GM23338 (cell line): ENCODE measurements at regions not wholly inside any gene's neighbourhood (a gene's known extent, or its start where the extent isn't known, plus 50 kb on each side); places are given as distances from the start of the nearest gene placed in this dataset.

Source experiments
- ATAC-seq: fragments of 200-7000 bp; cut with Tn5 transposase; 3 replicates; pipeline ENCODE4 v1.9.1; 2020
- DNase-seq: peaks from one replicate; pipeline ENCODE4 v3.0.0-alpha.2; 2015; ENCODE audit warnings: low spot score
- H2AFZ ChIP-seq: fragments of 200-600 bp; sonication (generic); 2 replicates; pipeline ENCODE4 v1.8.0; 2016; ENCODE audit warnings: antibody characterized with exemption, mild to moderate bottlenecking, moderate library complexity
- H3F3A ChIP-seq: fragments of 200-600 bp; sonication (generic); replicated peaks from 2 replicates; pipeline ENCODE4 v1.8.0; 2017; ENCODE audit warnings: antibody characterized with exemption, mixed run types, low read depth
- H3K27ac ChIP-seq: fragments of 200-600 bp; sonication (generic); 2 replicates; pipeline ENCODE4 v1.6.1; 2016; ENCODE audit warnings: low read depth
- H3K27me3 ChIP-seq: fragments of 200-600 bp; sonication (generic); 2 replicates; pipeline ENCODE4 v1.8.0; 2016; ENCODE audit warnings: mild to moderate bottlenecking, mixed run types, moderate library complexity; ENCODE audit not compliant: insufficient read depth
- H3K36me3 ChIP-seq: fragments of 200-600 bp; sonication (generic); 2 replicates; pipeline ENCODE4 v1.8.0; 2016; ENCODE audit warnings: mild to moderate bottlenecking; ENCODE audit not compliant: insufficient read depth
- H3K4me1 ChIP-seq: fragments of 200-600 bp; sonication (generic); 2 replicates; pipeline ENCODE4 v1.8.0; 2016; ENCODE audit warnings: mild to moderate bottlenecking, moderate library complexity; ENCODE audit not compliant: insufficient read depth
- H3K4me2 ChIP-seq: fragments of 200-600 bp; sonication (generic); 2 replicates; pipeline ENCODE4 v1.7.1; 2017; ENCODE audit warnings: mixed run types
- H3K4me3 ChIP-seq: fragments of 200-600 bp; sonication (generic); 2 replicates; pipeline ENCODE4 v1.6.1; 2016; ENCODE audit warnings: mixed run types
- H3K79me2 ChIP-seq: fragments of 200-600 bp; sonication (generic); replicated peaks from 2 replicates; pipeline ENCODE4 v1.8.0; 2017; ENCODE audit warnings: mild to moderate bottlenecking; ENCODE audit not compliant: insufficient read depth
- H3K9me2 ChIP-seq: fragments of 200-600 bp; sonication (generic); 2 replicates; pipeline ENCODE4 v1.8.0; 2017; ENCODE audit not compliant: insufficient read depth
- H4K20me1 ChIP-seq: fragments of 200-600 bp; sonication (generic); replicated peaks from 2 replicates; pipeline ENCODE4 v1.8.0; 2017; ENCODE audit warnings: mild to moderate bottlenecking; ENCODE audit not compliant: insufficient read depth
- H3K27ac Mint-ChIP-seq: 2 replicates; pipeline ENCODE4 v1.8.0; 2020; ENCODE audit warnings: inconsistent platforms, mild to moderate bottlenecking, moderate library complexity, mixed read lengths
- H3K27me3 Mint-ChIP-seq: 3 replicates; pipeline ENCODE4 v1.8.0; 2022; ENCODE audit warnings: low read depth, mild to moderate bottlenecking, moderate library complexity, mixed read lengths, inconsistent platforms; ENCODE audit not compliant: insufficient read depth, poor library complexity
- H3K36me3 Mint-ChIP-seq: 3 replicates; pipeline ENCODE4 v1.8.0; 2021; ENCODE audit warnings: low read depth, mild to moderate bottlenecking, inconsistent platforms, moderate library complexity, mixed read lengths
- H3K4me1 Mint-ChIP-seq: 3 replicates; pipeline ENCODE4 v1.8.0; 2020; ENCODE audit warnings: mild to moderate bottlenecking, inconsistent platforms, mixed read lengths
- H3K4me3 Mint-ChIP-seq: 3 replicates; pipeline ENCODE4 v1.8.0; 2021; ENCODE audit warnings: moderate library complexity, mild to moderate bottlenecking, inconsistent platforms, mixed read lengths
- H3K9me3 Mint-ChIP-seq: 3 replicates; pipeline ENCODE4 v1.8.0; 2020; ENCODE audit warnings: moderate library complexity, mild to moderate bottlenecking, inconsistent platforms, mixed read lengths
- CREB1 ChIP-seq: fragments of 250-450 bp; sonication (Bioruptor Pico); IDR thresholded peaks from 2 replicates; pipeline ENCODE4 v1.5.0; 2020; ENCODE audit warnings: low read depth, mild to moderate bottlenecking, moderate library complexity
- CTCF ChIP-seq, 2 experiments: fragments of 200-600 bp in 1 of 2; sonication (generic) in 1 of 2; conservative IDR thresholded peaks; 2 replicates each; pipeline versions ENCODE4 v1.5.1 to v1.6.1; 2016 to 2017; ENCODE audit warnings: antibody characterized with exemption in 2 of 2, low read depth in 2 of 2, mild to moderate bottlenecking in 2 of 2, moderate library complexity in 1 of 2
- ETS1 ChIP-seq: IDR thresholded peaks from 2 replicates; pipeline ENCODE4 v1.6.1; 2016; ENCODE audit warnings: antibody characterized with exemption
- EZH2 ChIP-seq: fragments of 200-600 bp; sonication (generic); IDR thresholded peaks from one replicate; pipeline ENCODE4 v1.8.0; 2017; ENCODE audit warnings: antibody characterized with exemption, mild to moderate bottlenecking, low read depth; ENCODE audit not compliant: unreplicated experiment
- EZH2phosphoT487 ChIP-seq: fragments of 200-600 bp; sonication (generic); IDR thresholded peaks from one replicate; pipeline ENCODE4 v1.8.1; 2018; ENCODE audit warnings: antibody characterized with exemption; ENCODE audit not compliant: unreplicated experiment
- JUNB ChIP-seq: IDR thresholded peaks from one replicate; pipeline ENCODE4 v1.6.1; 2016; ENCODE audit warnings: antibody characterized with exemption; ENCODE audit not compliant: unreplicated experiment
- NANOG ChIP-seq: IDR thresholded peaks from 2 replicates; pipeline ENCODE4 v1.6.1; 2016; ENCODE audit warnings: antibody characterized with exemption, borderline replicate concordance
- POLR2AphosphoS5 ChIP-seq: IDR thresholded peaks from 2 replicates; pipeline ENCODE4 v1.6.1; 2016; ENCODE audit warnings: antibody characterized with exemption, low read depth
- REST ChIP-seq: IDR thresholded peaks from one replicate; pipeline ENCODE4 v1.6.1; 2018; ENCODE audit warnings: antibody characterized with exemption; ENCODE audit not compliant: unreplicated experiment
- STAT1 ChIP-seq: IDR thresholded peaks from one replicate; pipeline ENCODE4 v1.6.1; 2016; ENCODE audit warnings: antibody characterized with exemption; ENCODE audit not compliant: unreplicated experiment
- ZNF114 ChIP-seq: fragments of 250-450 bp; sonication (Bioruptor Pico); IDR thresholded peaks from 2 replicates; pipeline ENCODE4 v1.5.0; 2020; ENCODE audit warnings: mild to moderate bottlenecking, moderate library complexity
- ZNF331 ChIP-seq: fragments of 250-450 bp; sonication (Bioruptor Pico); IDR thresholded peaks from 2 replicates; pipeline ENCODE4 v1.5.0; 2020; ENCODE audit warnings: low read depth, mild to moderate bottlenecking, moderate library complexity
- ZNF462 ChIP-seq: fragments of 250-450 bp; sonication (Bioruptor Pico); IDR thresholded peaks from 2 replicates; pipeline ENCODE4 v1.5.0; 2020; ENCODE audit warnings: mild to moderate bottlenecking, moderate library complexity

- no peak overlapping the region for H3K4me3 ChIP-seq
- no peak overlapping the region for H3K27ac Mint-ChIP-seq
These were observed 98.4 kb upstream of the STXBP5 start for GRCh38 chr6:147105786-147106185.

More at GRCh38 chr6:147105786-147106185, 98.4 kb upstream of the STXBP5 start:
- no peaks in the 10 kb centered on the region for H3K9me3 Mint-ChIP-seq
- H3K36me3 Mint-ChIP-seq = no peaks in the 10 kb centered on the region
- H2AFZ ChIP-seq = no peak overlapping the region
- no peaks in the 10 kb centered on the region for H3K9me2 ChIP-seq
- TF ChIP-seq NANOG (no peak), POLR2AphosphoS5 (no peak), ZNF331 (CRISPR knock-in tag) (no peak), EZH2 (no peak), JUNB (no peak), ZNF462 (CRISPR knock-in tag) (no peak), EZH2phosphoT487 (no peak), REST (no peak), CTCF (conservative IDR thresholded peaks at IDR 0.05; ENCODE audit: low read depth in 2 of 2) (no peak), CREB1 (CRISPR knock-in tag) (no peak), ZNF114 (CRISPR knock-in tag) (no peak), STAT1 (no peak), ETS1 (no peak)
- no peaks in the 10 kb centered on the region for H4K20me1 ChIP-seq
- H3K27me3 ChIP-seq = no peaks in the 10 kb centered on the region
- no peak overlapping the region for H3K4me3 Mint-ChIP-seq
- H3F3A ChIP-seq = no peaks in the 10 kb centered on the region
- H3K36me3 ChIP-seq = no peaks in the 10 kb centered on the region
- no peaks in the 10 kb centered on the region for H3K4me1 ChIP-seq
- H3K79me2 ChIP-seq = no peaks in the 10 kb centered on the region
- DNase-seq (no peak), ATAC-seq (no peak)
- no peaks in the 10 kb centered on the region for H3K27me3 Mint-ChIP-seq
- H3K27ac ChIP-seq = no peak overlapping the region
- H3K4me1 Mint-ChIP-seq = no peaks in the 10 kb centered on the region
- no peak overlapping the region for H3K4me2 ChIP-seq
